Caco-2 (cell line): ENCODE measurements at regions not wholly inside any gene's neighbourhood (a gene's known extent, or its start where the extent isn't known, plus 50 kb on each side); places are given as distances from the start of the nearest gene placed in this dataset.

ENCODE experiments used
- BruUV-seq: library from RNA; stranded (reverse); fragments of 400-500 nt; replicated peaks from 2 replicates; lab custom pipeline; 2021; lab: Mats Ljungman, UMichigan
- CTCF ChIA-PET: fragments of 300-600 bp; sonication (Branson Sonifier 250); formaldehyde crosslinking; loops from one replicate; lab custom pipeline; 2022; ENCODE audit warnings: antibody characterized with exemption; lab: Charles Lee
- POLR2A ChIA-PET: fragments of 300-600 bp; sonication (Branson Sonifier 250); formaldehyde crosslinking; loops from one replicate; lab custom pipeline; 2022; ENCODE audit warnings: antibody characterized with exemption; lab: Charles Lee
- DNase-seq, 2 experiments: peaks; one replicate each; pipeline versions ENCODE4 v3.0.0 to v3.0.0-alpha.2; 2020 to 2022
- H3K27me3 ChIP-seq: replicated peaks from 2 replicates; pipeline ENCODE4 v1.6.0; 2011; ENCODE audit warnings: low read length; ENCODE audit not compliant: control insufficient read depth, insufficient read depth
- H3K36me3 ChIP-seq: 2 replicates; pipeline ENCODE4 v1.5.1; 2011; ENCODE audit warnings: low read length; ENCODE audit not compliant: control insufficient read depth, insufficient read depth
- H3K4me1 ChIP-seq: fragments of 250-450 bp; sonication (Bioruptor Pico); 2 replicates; pipeline ENCODE4 v1.5.1; 2020; ENCODE audit warnings: mild to moderate bottlenecking
- H3K4me3 ChIP-seq: 2 replicates; pipeline ENCODE4 v1.5.1; 2011; ENCODE audit warnings: low read depth, mild to moderate bottlenecking, control low read depth, low read length
- H3K9me3 ChIP-seq: fragments of 250-450 bp; sonication (Bioruptor Pico); 2 replicates; pipeline ENCODE4 v1.5.1; 2020; ENCODE audit warnings: mild to moderate bottlenecking, moderate library complexity
- H3K27ac Mint-ChIP-seq: one replicate; pipeline ENCODE4 v1.8.0; 2022; ENCODE audit warnings: mixed read lengths; ENCODE audit not compliant: unreplicated experiment
- H3K27me3 Mint-ChIP-seq: one replicate; pipeline ENCODE4 v1.8.0; 2022; ENCODE audit warnings: mixed read lengths; ENCODE audit not compliant: insufficient read depth, unreplicated experiment
- H3K36me3 Mint-ChIP-seq: one replicate; pipeline ENCODE4 v1.8.0; 2022; ENCODE audit warnings: mild to moderate bottlenecking, mixed read lengths; ENCODE audit not compliant: insufficient read depth, unreplicated experiment
- H3K4me1 Mint-ChIP-seq: one replicate; pipeline ENCODE4 v1.8.0; 2022; ENCODE audit warnings: low read depth, mixed read lengths; ENCODE audit not compliant: unreplicated experiment
- H3K4me3 Mint-ChIP-seq: one replicate; pipeline ENCODE4 v1.8.0; 2022; ENCODE audit warnings: mild to moderate bottlenecking, moderate library complexity, mixed read lengths; ENCODE audit not compliant: unreplicated experiment
- H3K9me3 Mint-ChIP-seq: one replicate; pipeline ENCODE4 v1.8.0; 2022; ENCODE audit warnings: mixed read lengths; ENCODE audit not compliant: unreplicated experiment
- CTCF ChIP-seq, 2 experiments: fragments of 200-600 bp in 1 of 2; IDR thresholded peaks; 1 replicate in 1 of 2; 2 replicates in 1 of 2; pipeline versions ENCODE4 v1.5.1 to v1.8.0; 2011 to 2022; ENCODE audit warnings: antibody characterized with exemption in 1 of 2, control low read depth in 1 of 2, inconsistent platforms in 1 of 2, low read depth in 1 of 2, low read length in 1 of 2, mild to moderate bottlenecking in 1 of 2, moderate library complexity in 1 of 2; ENCODE audit not compliant: insufficient read depth in 1 of 2, severe bottlenecking in 1 of 2, unreplicated experiment in 1 of 2
- intact Hi-C: fragments of 100-400 bp; cut with micrococcal nuclease; formaldehyde crosslinking; loops from one replicate; pipeline ENCODE4 v1.10.0; 2022; ENCODE audit not compliant: unreplicated experiment

- intact Hi-C loops: no loop called here
- no peak for DNase-seq
- peaks cover 4% of the 10 kb centered on the region for H3K4me1 Mint-ChIP-seq
These were observed 62.6 kb upstream of the KLF3 start for GRCh38 chr4:38601244-38601915.

GRCh38 chr4:38601916-38602291 lies 62.1 kb upstream of the KLF3 start:
- no peak overlapping the region for H3K27ac Mint-ChIP-seq
- no peak overlapping the region for H3K4me3 Mint-ChIP-seq
- POLR2A ChIA-PET: no interaction called here
- Histone ChIP-seq H3K9me3 (no peaks in the 10 kb centered on the region), H3K36me3 (no peaks in the 10 kb centered on the region), H3K4me3 (no peak overlapping the region), H3K27me3 (no peaks in the 10 kb centered on the region), H3K4me1 (no peaks in the 10 kb centered on the region)
- CTCF ChIA-PET: no interaction called here
- no peaks in the 10 kb centered on the region for H3K27me3 Mint-ChIP-seq
- H3K4me1 Mint-ChIP-seq: peaks cover 5% of the 10 kb centered on the region
- no TSS peak for BruUV-seq
- H3K36me3 Mint-ChIP-seq: no peaks in the 10 kb centered on the region
- TF ChIP-seq CTCF (IDR thresholded peaks at IDR 0.05; ENCODE audit: insufficient read depth in 1 of 2, low read depth in 1 of 2, low read length in 1 of 2, severe bottlenecking in 1 of 2, unreplicated experiment in 1 of 2): no peak
- intact Hi-C loops: no loop called here
- DNase-seq: no peak
- no peaks in the 10 kb centered on the region for H3K9me3 Mint-ChIP-seq

More at GRCh38 chr4:38601244-38601915, 62.6 kb upstream of the KLF3 start:
- Histone ChIP-seq H3K27me3 (no peaks in the 10 kb centered on the region), H3K4me1 (no peaks in the 10 kb centered on the region), H3K9me3 (no peaks in the 10 kb centered on the region), H3K36me3 (no peaks in the 10 kb centered on the region), H3K4me3 (no peak overlapping the region)
- TF ChIP-seq CTCF (IDR thresholded peaks at IDR 0.05; ENCODE audit: insufficient read depth in 1 of 2, low read depth in 1 of 2, low read length in 1 of 2, severe bottlenecking in 1 of 2, unreplicated experiment in 1 of 2): no peak
- CTCF ChIA-PET: no interaction called here
- no TSS peak for BruUV-seq
- Mint-ChIP-seq H3K27ac (no peak overlapping the region), H3K36me3 (no peaks in the 10 kb centered on the region), H3K27me3 (no peaks in the 10 kb centered on the region), H3K9me3 (no peaks in the 10 kb centered on the region), H3K4me3 (no peak overlapping the region)
- POLR2A ChIA-PET: no interaction called here

GRCh38 chr4:38603652-38604051 lies 60.3 kb upstream of the KLF3 start:
- intact Hi-C loops: no loop called here
- Histone ChIP-seq H3K27me3 (no peaks in the 10 kb centered on the region), H3K4me1 (no peaks in the 10 kb centered on the region), H3K4me3 (no peak overlapping the region), H3K36me3 (no peaks in the 10 kb centered on the region), H3K9me3 (no peaks in the 10 kb centered on the region)
- H3K9me3 Mint-ChIP-seq: no peaks in the 10 kb centered on the region
- no peak overlapping the region for H3K4me3 Mint-ChIP-seq
- no peaks in the 10 kb centered on the region for H3K27me3 Mint-ChIP-seq
- H3K27ac Mint-ChIP-seq: no peak overlapping the region
- ChIA-PET POLR2A (no interaction called here), CTCF (no interaction called here)
- TF ChIP-seq CTCF (IDR thresholded peaks at IDR 0.05; ENCODE audit: insufficient read depth in 1 of 2, low read depth in 1 of 2, low read length in 1 of 2, severe bottlenecking in 1 of 2, unreplicated experiment in 1 of 2): no peak
- H3K36me3 Mint-ChIP-seq: no peaks in the 10 kb centered on the region
- no TSS peak for BruUV-seq
- DNase-seq: no peak
- peaks cover 5% of the 10 kb centered on the region for H3K4me1 Mint-ChIP-seq
